ENCODE measurements at regions not wholly inside any gene's neighbourhood (a gene's known extent, or its start where the extent isn't known, plus 50 kb on each side); places are given as distances from the start of the nearest gene placed in this dataset.

GRCh38 chr5:93831449-93831848 is 90.0 kb upstream of the POU5F2 start:
- no peak overlapping the region for H4K91ac ChIP-seq (ENCODE audit: low read depth, low read length, poor library complexity)
- H2AK5ac ChIP-seq (ENCODE audit: low read depth, low read length): no peak overlapping the region
- H3K4ac ChIP-seq (ENCODE audit: low read length): no peak overlapping the region
- no peak overlapping the region for H2BK120ac ChIP-seq (ENCODE audit: low read depth, low read length)
- no peak overlapping the region for H2AFZ ChIP-seq (ENCODE audit: low read length)
- H3K79me1 ChIP-seq (ENCODE audit: low read depth, low read length): no peaks in the 10 kb centered on the region
- H3K23ac ChIP-seq (ENCODE audit: low read depth, low read length, poor library complexity): no peak overlapping the region
- H3K27ac ChIP-seq (replicated peaks; ENCODE audit: low read length): no peak overlapping the region
- no peaks in the 10 kb centered on the region for H3K4me1 ChIP-seq (ENCODE audit: control insufficient read depth in 2 of 2, insufficient read depth in 1 of 2, low read depth in 1 of 2, low read length in 2 of 2)
- no peak for DNase-seq (ENCODE audit: low spot score)
- no peak overlapping the region for H3K18ac ChIP-seq (ENCODE audit: low read length)
- no peak overlapping the region for H3K4me2 ChIP-seq (ENCODE audit: insufficient read depth, low read length, poor library complexity, severe bottlenecking)
- no peaks in the 10 kb centered on the region for H3K36me3 ChIP-seq (replicated peaks in 1 of 2; ENCODE audit: control insufficient read depth in 2 of 2, insufficient read depth in 2 of 2, low read length in 2 of 2)
- no peaks in the 10 kb centered on the region for H3K27me3 ChIP-seq (ENCODE audit: control insufficient read depth in 3 of 3, insufficient read depth in 3 of 3, low read depth in 1 of 3, low read length in 3 of 3)
- H2BK15ac ChIP-seq (ENCODE audit: low read length): no peak overlapping the region
- no peak overlapping the region for H2BK5ac ChIP-seq (ENCODE audit: low read length)
- H2BK12ac ChIP-seq (ENCODE audit: low read length): no peak overlapping the region
- H3K9ac ChIP-seq (ENCODE audit: low read depth, low read length, poor library complexity): no peak overlapping the region
- peaks cover 0 to 7% of the 10 kb centered on the region in 2 donors for H3K9me3 ChIP-seq (replicated peaks in 1 of 2; ENCODE audit: control insufficient read depth in 2 of 2, insufficient read depth in 1 of 2, low read depth in 1 of 2, low read length in 2 of 2)
- H3K14ac ChIP-seq (ENCODE audit: low read length): no peak overlapping the region
- H4K8ac ChIP-seq (ENCODE audit: low read depth, low read length): no peak overlapping the region
- H3K4me3 ChIP-seq (ENCODE audit: low read length in 2 of 2): no peak overlapping the region
- WGBS, 2 donors (ENCODE audit: extremely low coverage in 2 of 2, insufficient read length in 2 of 2, insufficient replicate concordance in 1 of 2): no CpG with 5 or more reads among the region's 2 CpGs

- no peak overlapping the region for H2BK15ac ChIP-seq (ENCODE audit: low read length)
- no peak overlapping the region for H3K27ac ChIP-seq (replicated peaks; ENCODE audit: low read length)
- H3K18ac ChIP-seq (ENCODE audit: low read length): no peak overlapping the region
- H3K23ac ChIP-seq (ENCODE audit: low read depth, low read length, poor library complexity): no peak overlapping the region
- H2BK12ac ChIP-seq (ENCODE audit: low read length): no peak overlapping the region
- no peak overlapping the region for H4K91ac ChIP-seq (ENCODE audit: low read depth, low read length, poor library complexity)
- no peaks in the 10 kb centered on the region for H3K79me1 ChIP-seq (ENCODE audit: low read depth, low read length)
- peaks cover 0 to 8% of the 10 kb centered on the region in 2 donors for H3K9me3 ChIP-seq (replicated peaks in 1 of 2; ENCODE audit: control insufficient read depth in 2 of 2, insufficient read depth in 1 of 2, low read depth in 1 of 2, low read length in 2 of 2)
- no peak overlapping the region for H4K8ac ChIP-seq (ENCODE audit: low read depth, low read length)
- no peak for DNase-seq (ENCODE audit: low spot score)
- H3K14ac ChIP-seq (ENCODE audit: low read length): no peak overlapping the region
- no peak overlapping the region for H2AFZ ChIP-seq (ENCODE audit: low read length)
- H3K9ac ChIP-seq (ENCODE audit: low read depth, low read length, poor library complexity): no peak overlapping the region
- H3K4ac ChIP-seq (ENCODE audit: low read length): no peak overlapping the region
- no peak overlapping the region for H3K4me2 ChIP-seq (ENCODE audit: insufficient read depth, low read length, poor library complexity, severe bottlenecking)
- no peak overlapping the region for H2BK120ac ChIP-seq (ENCODE audit: low read depth, low read length)
- no peak overlapping the region for H2BK5ac ChIP-seq (ENCODE audit: low read length)
- H3K4me3 ChIP-seq (ENCODE audit: low read length in 2 of 2): no peak overlapping the region
- no peaks in the 10 kb centered on the region for H3K27me3 ChIP-seq (ENCODE audit: control insufficient read depth in 3 of 3, insufficient read depth in 3 of 3, low read depth in 1 of 3, low read length in 3 of 3)
- no peak overlapping the region for H2AK5ac ChIP-seq (ENCODE audit: low read depth, low read length)
- no CpG with 5 or more reads among the region's 5 CpGs for WGBS, 2 donors (ENCODE audit: extremely low coverage in 2 of 2, insufficient read length in 2 of 2, insufficient replicate concordance in 1 of 2)
- H3K4me1 ChIP-seq (ENCODE audit: control insufficient read depth in 2 of 2, insufficient read depth in 1 of 2, low read depth in 1 of 2, low read length in 2 of 2): no peaks in the 10 kb centered on the region
- H3K36me3 ChIP-seq (replicated peaks in 1 of 2; ENCODE audit: control insufficient read depth in 2 of 2, insufficient read depth in 2 of 2, low read length in 2 of 2): no peaks in the 10 kb centered on the region
These were observed 89.5 kb upstream of the POU5F2 start for GRCh38 chr5:93830893-93831292.

GRCh38 chr5:93829346-93829745 is 87.9 kb upstream of the POU5F2 start:
- Histone ChIP-seq H3K9me3 (replicated peaks in 1 of 2; ENCODE audit: control insufficient read depth in 2 of 2, insufficient read depth in 1 of 2, low read depth in 1 of 2, low read length in 2 of 2) (peaks cover 2 to 21% of the 10 kb centered on the region in 2 donors), H3K9ac (ENCODE audit: low read depth, low read length, poor library complexity) (no peak overlapping the region), H3K27ac (replicated peaks; ENCODE audit: low read length) (no peak overlapping the region), H2BK5ac (ENCODE audit: low read length) (no peak overlapping the region), H3K4me2 (ENCODE audit: insufficient read depth, low read length, poor library complexity, severe bottlenecking) (no peak overlapping the region), H2BK15ac (ENCODE audit: low read length) (no peak overlapping the region), H3K4ac (ENCODE audit: low read length) (no peak overlapping the region), H3K4me1 (ENCODE audit: control insufficient read depth in 2 of 2, insufficient read depth in 1 of 2, low read depth in 1 of 2, low read length in 2 of 2) (no peaks in the 10 kb centered on the region), H3K4me3 (ENCODE audit: low read length in 2 of 2) (no peak overlapping the region), H3K14ac (ENCODE audit: low read length) (no peak overlapping the region), H4K8ac (ENCODE audit: low read depth, low read length) (no peak overlapping the region), H3K36me3 (replicated peaks in 1 of 2; ENCODE audit: control insufficient read depth in 2 of 2, insufficient read depth in 2 of 2, low read length in 2 of 2) (no peaks in the 10 kb centered on the region), H3K79me1 (ENCODE audit: low read depth, low read length) (no peaks in the 10 kb centered on the region), H3K27me3 (ENCODE audit: control insufficient read depth in 3 of 3, insufficient read depth in 3 of 3, low read depth in 1 of 3, low read length in 3 of 3) (no peaks in the 10 kb centered on the region), H2AFZ (ENCODE audit: low read length) (no peak overlapping the region), H2BK120ac (ENCODE audit: low read depth, low read length) (no peak overlapping the region), H3K23ac (ENCODE audit: low read depth, low read length, poor library complexity) (no peak overlapping the region), H3K18ac (ENCODE audit: low read length) (no peak overlapping the region), H2BK12ac (ENCODE audit: low read length) (no peak overlapping the region), H4K91ac (ENCODE audit: low read depth, low read length, poor library complexity) (no peak overlapping the region), H2AK5ac (ENCODE audit: low read depth, low read length) (no peak overlapping the region)
- no CpG with 5 or more reads among the region's 1 CpG for WGBS, 2 donors (ENCODE audit: extremely low coverage in 2 of 2, insufficient read length in 2 of 2, insufficient replicate concordance in 1 of 2)
- no peak for DNase-seq (ENCODE audit: low spot score)

- Histone ChIP-seq H3K9me3 (replicated peaks in 1 of 2; ENCODE audit: control insufficient read depth in 2 of 2, insufficient read depth in 1 of 2, low read depth in 1 of 2, low read length in 2 of 2) (peaks cover 2 to 27% of the 10 kb centered on the region in 2 donors), H2AK5ac (ENCODE audit: low read depth, low read length) (no peak overlapping the region), H3K4me3 (ENCODE audit: low read length in 2 of 2) (no peak overlapping the region), H2AFZ (ENCODE audit: low read length) (no peak overlapping the region), H4K8ac (ENCODE audit: low read depth, low read length) (no peak overlapping the region), H3K27ac (replicated peaks; ENCODE audit: low read length) (peak overlapping the region; percentile 62), H4K91ac (ENCODE audit: low read depth, low read length, poor library complexity) (no peak overlapping the region), H3K36me3 (replicated peaks in 1 of 2; ENCODE audit: control insufficient read depth in 2 of 2, insufficient read depth in 2 of 2, low read length in 2 of 2) (no peaks in the 10 kb centered on the region), H3K4me2 (ENCODE audit: insufficient read depth, low read length, poor library complexity, severe bottlenecking) (no peak overlapping the region), H3K18ac (ENCODE audit: low read length) (no peak overlapping the region), H3K14ac (ENCODE audit: low read length) (no peak overlapping the region), H2BK120ac (ENCODE audit: low read depth, low read length) (no peak overlapping the region), H3K4me1 (ENCODE audit: control insufficient read depth in 2 of 2, insufficient read depth in 1 of 2, low read depth in 1 of 2, low read length in 2 of 2) (peaks cover 0 to 34% of the 10 kb centered on the region in 2 donors), H3K79me1 (ENCODE audit: low read depth, low read length) (no peaks in the 10 kb centered on the region), H3K27me3 (ENCODE audit: control insufficient read depth in 3 of 3, insufficient read depth in 3 of 3, low read depth in 1 of 3, low read length in 3 of 3) (no peaks in the 10 kb centered on the region), H3K23ac (ENCODE audit: low read depth, low read length, poor library complexity) (no peak overlapping the region), H3K9ac (ENCODE audit: low read depth, low read length, poor library complexity) (no peak overlapping the region), H3K4ac (ENCODE audit: low read length) (no peak overlapping the region), H2BK5ac (ENCODE audit: low read length) (no peak overlapping the region), H2BK12ac (ENCODE audit: low read length) (no peak overlapping the region), H2BK15ac (ENCODE audit: low read length) (no peak overlapping the region)
- no CpG with 5 or more reads among the region's 4 CpGs for WGBS, 2 donors (ENCODE audit: extremely low coverage in 2 of 2, insufficient read length in 2 of 2, insufficient replicate concordance in 1 of 2)
- DNase-seq (ENCODE audit: low spot score): peak; percentile 45
These were observed 80.6 kb upstream of the POU5F2 start for GRCh38 chr5:93821891-93822415.

Data from neuronal stem cell (in vitro differentiated cells).